GM12874 (cell line): ENCODE measurements at regions not wholly inside any gene's neighbourhood (a gene's known extent, or its start where the extent isn't known, plus 50 kb on each side); places are given as distances from the start of the nearest gene placed in this dataset.

Experiments used
- CTCF ChIP-seq: IDR thresholded peaks from 2 replicates; pipeline ENCODE4 v1.5.1; 2011; ENCODE audit warnings: low read depth, mild to moderate bottlenecking, control low read depth, low read length, moderate library complexity; ENCODE audit not compliant: insufficient read depth

- no peak for TF ChIP-seq CTCF
Observed at GRCh38 chr20:11986954-11987353, 69.3 kb downstream of the BTBD3 start.

GRCh38 chr20:11987526-11987925 lies 69.8 kb downstream of the BTBD3 start:
- TF ChIP-seq CTCF, result no peak

- TF ChIP-seq CTCF, result no peak
Observed at GRCh38 chr20:11989018-11989771, 71.5 kb downstream of the BTBD3 start.

- no peak for TF ChIP-seq CTCF
Observed at GRCh38 chr20:11992426-11992825, 74.7 kb downstream of the BTBD3 start.

GRCh38 chr20:11993886-11994461 lies 76.3 kb downstream of the BTBD3 start:
- TF ChIP-seq CTCF, result no peak

- TF ChIP-seq CTCF, result no peak
Observed at GRCh38 chr20:11995805-11996567, 78.3 kb downstream of the BTBD3 start.
